ENCODE measurements at regions not wholly inside any gene's neighbourhood (a gene's known extent, or its start where the extent isn't known, plus 50 kb on each side); places are given as distances from the start of the nearest gene placed in this dataset.

DNA sequence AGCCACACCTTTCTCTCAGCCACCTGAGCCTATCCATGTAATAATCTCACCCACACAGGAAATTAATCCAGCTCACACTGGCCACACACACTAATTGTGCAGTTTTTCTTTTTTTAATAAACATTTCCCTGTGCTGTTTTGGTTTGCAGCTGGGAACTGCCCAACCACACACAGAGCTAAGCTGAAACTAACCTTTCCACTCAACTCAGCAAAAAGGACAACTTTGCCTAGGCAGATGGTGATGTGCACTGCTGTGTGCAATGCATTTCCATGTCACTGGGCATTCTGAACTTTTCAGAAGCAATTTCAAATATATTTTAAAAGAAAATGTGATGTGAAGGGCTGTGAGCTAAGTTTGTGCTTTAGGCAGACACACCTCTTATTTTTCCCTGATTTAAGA is 70.0 kb upstream of the TLL1 start:
- BruUV-seq (replicated peaks) = no TSS peak
- CTCF ChIA-PET = no interaction called here
- Histone ChIP-seq H3K27me3 (replicated peaks; ENCODE audit: insufficient read depth, low read depth, low read length, poor library complexity) (no peaks in the 10 kb centered on the region), H3K9me3 (ENCODE audit: low read depth, low read length, poor library complexity, severe bottlenecking) (no peaks in the 10 kb centered on the region), H3K36me3 (ENCODE audit: insufficient read depth, low read length, poor library complexity, severe bottlenecking) (no peaks in the 10 kb centered on the region), H3K27ac (ENCODE audit: low read depth, low read length, poor library complexity, severe bottlenecking) (no peak overlapping the region), H3K4me1 (ENCODE audit: insufficient read depth, low read length, poor library complexity, severe bottlenecking) (no peaks in the 10 kb centered on the region), H3K4me3 (ENCODE audit: low read depth, low read length, poor library complexity, severe bottlenecking) (no peak overlapping the region)
- POLR2A ChIA-PET (ENCODE audit: low non-redundant PET) = interaction anchor here (0.7 kb wide), 1 partner anchor 30 kb away, joined by 3 read pairs; no protein-coding TSS in a partner anchor
- TF ChIP-seq EZH2 (IDR thresholded peaks at IDR 0.05; ENCODE audit: borderline replicate concordance, low read depth, low read length, poor library complexity, severe bottlenecking) (no peak), CTCF (conservative IDR thresholded peaks at IDR 0.05; ENCODE audit: low read depth, low read length) (no peak)
- DNase-seq (ENCODE audit: low spot score) = no peak
- intact Hi-C loops (cut with micrococcal nuclease; ENCODE audit: unreplicated experiment) = no loop called here

DNA sequence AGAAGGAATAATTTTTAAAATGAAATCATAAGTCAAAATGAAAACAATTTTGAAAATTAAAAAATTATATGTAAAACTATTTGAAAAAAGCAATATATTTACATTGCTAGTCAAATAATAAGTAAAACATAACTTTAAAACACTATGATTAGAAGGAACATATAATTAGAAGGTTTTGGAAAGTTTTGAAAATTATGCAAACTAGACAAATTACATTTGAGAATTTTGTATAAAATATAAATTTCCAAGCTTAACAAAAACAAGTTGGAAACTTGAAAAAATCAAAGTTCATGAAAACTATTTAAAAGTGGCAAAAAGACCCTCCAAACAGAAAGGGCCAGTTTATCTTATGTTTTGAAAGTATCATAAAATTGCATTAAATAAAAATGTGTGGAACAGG is 67.6 kb upstream of the TLL1 start:
- Histone ChIP-seq H3K4me3 (ENCODE audit: low read depth, low read length, poor library complexity, severe bottlenecking) (no peak overlapping the region), H3K27ac (ENCODE audit: low read depth, low read length, poor library complexity, severe bottlenecking) (no peak overlapping the region), H3K36me3 (ENCODE audit: insufficient read depth, low read length, poor library complexity, severe bottlenecking) (no peaks in the 10 kb centered on the region), H3K9me3 (ENCODE audit: low read depth, low read length, poor library complexity, severe bottlenecking) (no peaks in the 10 kb centered on the region), H3K27me3 (replicated peaks; ENCODE audit: insufficient read depth, low read depth, low read length, poor library complexity) (no peaks in the 10 kb centered on the region), H3K4me1 (ENCODE audit: insufficient read depth, low read length, poor library complexity, severe bottlenecking) (no peaks in the 10 kb centered on the region)
- intact Hi-C loops (cut with micrococcal nuclease; ENCODE audit: unreplicated experiment) = no loop called here
- CTCF ChIA-PET = no interaction called here
- POLR2A ChIA-PET (ENCODE audit: low non-redundant PET) = no interaction called here
- no TSS peak for BruUV-seq (replicated peaks)
- DNase-seq (ENCODE audit: low spot score) = no peak
- TF ChIP-seq EZH2 (IDR thresholded peaks at IDR 0.05; ENCODE audit: borderline replicate concordance, low read depth, low read length, poor library complexity, severe bottlenecking) (no peak), CTCF (conservative IDR thresholded peaks at IDR 0.05; ENCODE audit: low read depth, low read length) (no peak)

GRCh38 chr4:165806613-165807012 is 66.4 kb upstream of the TLL1 start:
- ChIA-PET CTCF (no interaction called here), POLR2A (ENCODE audit: low non-redundant PET) (no interaction called here)
- Histone ChIP-seq H3K27ac (ENCODE audit: low read depth, low read length, poor library complexity, severe bottlenecking) (no peak overlapping the region), H3K36me3 (ENCODE audit: insufficient read depth, low read length, poor library complexity, severe bottlenecking) (no peaks in the 10 kb centered on the region), H3K4me1 (ENCODE audit: insufficient read depth, low read length, poor library complexity, severe bottlenecking) (no peaks in the 10 kb centered on the region), H3K9me3 (ENCODE audit: low read depth, low read length, poor library complexity, severe bottlenecking) (no peaks in the 10 kb centered on the region), H3K4me3 (ENCODE audit: low read depth, low read length, poor library complexity, severe bottlenecking) (no peak overlapping the region), H3K27me3 (replicated peaks; ENCODE audit: insufficient read depth, low read depth, low read length, poor library complexity) (no peaks in the 10 kb centered on the region)
- no TSS peak for BruUV-seq (replicated peaks)
- TF ChIP-seq EZH2 (IDR thresholded peaks at IDR 0.05; ENCODE audit: borderline replicate concordance, low read depth, low read length, poor library complexity, severe bottlenecking) = no peak
- TF ChIP-seq CTCF (conservative IDR thresholded peaks at IDR 0.05; ENCODE audit: low read depth, low read length) = no peak
- no peak for DNase-seq (ENCODE audit: low spot score)
- intact Hi-C loops (cut with micrococcal nuclease; ENCODE audit: unreplicated experiment) = no loop called here

All from A673 (cell line).